ENCODE measurements at regions not wholly inside any gene's neighbourhood (a gene's known extent, or its start where the extent isn't known, plus 50 kb on each side); places are given as distances from the start of the nearest gene placed in this dataset.
"Not testable (repeated sequence)": the region's sequence is repeated elsewhere in the genome, so short reads cannot be mapped to it uniquely, and the experiment has no call there.

DNA sequence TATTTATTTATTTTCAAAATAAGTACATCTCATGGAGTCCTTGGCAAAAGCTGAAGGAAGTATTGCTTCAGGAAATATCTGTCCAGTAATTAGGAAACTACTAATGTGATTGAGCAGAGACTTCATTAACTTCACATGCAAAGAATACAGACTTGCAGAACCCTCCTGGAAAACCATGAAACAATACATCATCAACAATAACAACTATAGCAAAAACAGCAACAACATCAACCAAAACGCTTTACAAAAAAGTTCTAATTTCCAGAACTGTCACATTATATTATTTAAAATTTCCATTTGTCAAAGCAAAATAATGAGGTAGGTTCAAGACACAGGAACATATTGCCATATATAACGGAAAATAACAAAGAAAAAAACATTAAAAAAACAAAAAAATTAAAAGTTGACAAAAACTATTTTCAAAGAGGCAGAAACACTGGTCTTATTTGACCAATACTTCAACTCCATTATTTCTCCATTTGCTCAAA, 79.8 kb upstream of the TOP3B start:
- Mint-ChIP-seq H3K27ac (no peak overlapping the region), H3K36me3 (ENCODE audit: insufficient read depth in 2 of 2) (no peaks in the 10 kb centered on the region), H3K27me3 (ENCODE audit: low read depth) (peaks cover 21% of the 10 kb centered on the region), H3K9me3 (no peaks in the 10 kb centered on the region), H3K4me1 (ENCODE audit: low read depth) (peaks cover 8% of the 10 kb centered on the region), H3K4me3 (no peak overlapping the region)
- ATAC-seq (replicated peaks in 1 of 2), result no peak
- no peak for DNase-seq

DNA sequence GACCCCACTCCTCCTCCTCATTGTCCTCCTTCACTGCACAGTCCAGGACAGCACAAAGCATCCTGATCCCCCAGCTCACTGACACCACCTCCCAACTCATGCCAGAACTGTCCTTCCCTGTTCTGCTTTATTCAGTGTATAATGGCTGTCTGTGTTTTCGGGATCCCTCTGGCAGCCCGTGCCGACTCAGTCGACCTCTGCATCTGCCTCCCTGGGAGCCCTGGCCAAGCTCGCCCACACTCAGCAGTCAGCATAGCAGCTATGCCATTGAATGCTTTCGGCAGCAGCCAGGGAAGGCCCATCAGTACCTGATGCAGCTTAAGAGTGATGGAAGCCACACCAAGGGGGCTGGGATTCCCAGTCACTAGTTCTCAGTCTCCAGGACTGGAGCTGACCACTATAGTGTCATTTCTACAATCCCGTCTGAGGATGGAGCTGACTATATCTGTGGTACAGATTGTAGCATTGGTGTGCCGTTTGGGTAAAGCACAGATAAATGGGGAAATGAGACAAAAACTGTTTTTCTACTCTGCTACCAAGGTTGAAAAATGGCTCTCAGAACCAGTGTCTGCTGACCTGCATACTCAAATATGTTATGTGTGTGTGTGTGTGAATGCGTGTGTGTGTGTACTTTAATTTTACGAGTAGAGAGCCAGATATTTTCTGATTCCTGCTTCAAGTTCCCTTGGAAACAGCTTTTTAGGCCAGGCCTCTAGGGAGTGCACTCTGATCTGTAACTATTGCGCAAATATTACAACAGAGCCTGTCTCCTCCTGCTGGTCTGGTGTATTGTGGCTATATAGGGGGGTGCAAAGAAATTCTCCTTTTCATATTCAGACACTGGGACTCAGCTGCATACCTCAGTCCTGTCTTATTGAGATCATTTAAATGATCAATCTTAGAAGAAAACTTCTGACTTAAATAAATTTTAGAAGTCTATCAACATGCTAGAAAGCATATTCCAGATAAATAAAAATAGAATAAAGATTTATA, 78.8 kb upstream of the TOP3B start:
- no peak overlapping the region for H3K27ac Mint-ChIP-seq
- H3K4me3 Mint-ChIP-seq, result no peak overlapping the region
- DNase-seq (no peak), ATAC-seq (replicated peaks in 1 of 2) (no peak)
- H3K36me3 Mint-ChIP-seq (ENCODE audit: insufficient read depth in 2 of 2), result no peaks in the 10 kb centered on the region
- H3K4me1 Mint-ChIP-seq (ENCODE audit: low read depth), result peaks cover 8% of the 10 kb centered on the region
- H3K27me3 Mint-ChIP-seq (ENCODE audit: low read depth), result peaks cover 22% of the 10 kb centered on the region
- no peaks in the 10 kb centered on the region for H3K9me3 Mint-ChIP-seq

DNA sequence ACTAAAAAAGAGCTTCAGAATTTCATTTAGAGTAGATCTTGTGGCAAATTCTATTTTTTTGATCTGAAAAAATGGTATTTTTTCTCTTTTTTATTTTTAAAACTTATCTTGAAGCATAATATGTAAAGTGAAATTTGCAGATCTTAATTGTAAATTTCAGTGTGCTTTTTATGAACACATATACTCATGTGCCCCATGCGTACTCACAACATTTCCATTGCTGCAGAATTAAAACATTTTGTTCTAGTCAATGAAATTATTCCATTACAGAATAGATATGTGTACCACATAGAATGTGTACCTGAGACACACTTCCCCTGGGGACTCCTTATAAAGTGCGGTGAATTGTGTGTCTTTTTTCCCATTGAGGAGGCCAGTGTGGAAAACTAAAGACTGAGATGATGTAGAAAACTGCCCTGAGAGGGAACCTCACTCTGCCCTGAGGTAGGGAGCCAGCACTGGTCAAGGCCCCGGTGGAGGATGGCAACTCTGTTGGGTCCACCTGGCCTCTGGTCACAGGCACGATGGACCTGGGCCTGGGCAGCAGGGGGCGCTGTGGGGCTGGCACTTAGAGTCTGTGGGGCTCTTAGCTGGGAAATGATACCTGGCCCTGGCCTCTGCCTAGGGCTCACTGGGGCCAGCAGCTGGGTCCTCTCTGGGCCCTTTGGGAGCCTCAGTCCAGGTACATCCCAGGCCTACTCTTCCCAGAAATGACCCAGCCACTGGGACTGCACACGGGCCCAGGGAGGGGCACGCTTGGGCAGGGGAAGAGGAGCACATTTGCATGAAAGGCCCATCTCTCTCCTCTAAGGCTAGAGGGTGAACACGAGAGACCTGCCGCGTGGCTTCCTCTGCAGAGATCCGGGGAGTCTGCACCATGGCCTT, 77.9 kb upstream of the TOP3B start:
- Mint-ChIP-seq H3K36me3 (ENCODE audit: insufficient read depth in 2 of 2) (no peaks in the 10 kb centered on the region), H3K4me1 (ENCODE audit: low read depth) (peaks cover 8% of the 10 kb centered on the region), H3K27ac (no peak overlapping the region), H3K27me3 (ENCODE audit: low read depth) (peaks cover 28% of the 10 kb centered on the region), H3K4me3 (no peak overlapping the region), H3K9me3 (no peaks in the 10 kb centered on the region)
- ATAC-seq (replicated peaks in 1 of 2), result peak; percentile 80 to 81
- DNase-seq, result peak; percentile 76 to 85

DNA sequence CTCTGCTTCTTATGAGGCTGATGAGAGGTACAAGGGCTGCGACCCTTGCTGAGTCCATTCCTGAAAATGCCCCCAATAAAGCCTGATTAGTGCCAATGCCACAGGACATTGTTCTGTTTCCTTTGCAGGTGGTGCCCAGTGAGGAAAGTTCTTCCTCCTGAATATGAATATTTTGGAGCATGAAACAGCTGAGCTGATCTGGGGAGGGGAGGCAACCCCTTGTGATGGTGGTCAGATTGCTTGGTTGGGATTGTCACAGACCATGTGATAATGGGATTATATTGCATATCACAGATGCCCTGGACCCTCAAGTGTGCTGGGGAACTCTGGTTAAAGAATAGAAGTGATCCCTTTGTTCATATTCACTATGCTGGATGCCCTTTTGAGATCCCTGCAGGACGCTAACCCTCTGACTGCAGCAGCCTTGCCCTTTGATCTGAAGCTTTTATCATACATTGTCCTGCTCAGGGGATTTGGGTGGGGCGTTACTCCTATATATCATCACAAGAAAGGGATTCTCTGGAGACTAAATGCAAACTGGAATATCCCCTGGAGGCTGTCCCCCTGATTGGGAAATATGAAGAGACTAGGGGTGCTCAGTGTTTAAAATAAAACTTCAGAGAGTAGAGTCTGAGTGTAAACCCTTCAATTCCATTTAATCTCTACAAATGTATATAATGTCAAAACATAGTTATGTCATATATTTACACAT, 76.9 kb upstream of the TOP3B start:
- DNase-seq, result no peak
- H3K36me3 Mint-ChIP-seq (ENCODE audit: insufficient read depth in 2 of 2), result no peaks in the 10 kb centered on the region
- H3K9me3 Mint-ChIP-seq, result no peaks in the 10 kb centered on the region
- no peak for ATAC-seq (replicated peaks in 1 of 2)
- no peak overlapping the region for H3K27ac Mint-ChIP-seq
- H3K4me3 Mint-ChIP-seq, result no peak overlapping the region
- peaks cover 27% of the 10 kb centered on the region for H3K27me3 Mint-ChIP-seq (ENCODE audit: low read depth)
- H3K4me1 Mint-ChIP-seq (ENCODE audit: low read depth), result peaks cover 8% of the 10 kb centered on the region

DNA sequence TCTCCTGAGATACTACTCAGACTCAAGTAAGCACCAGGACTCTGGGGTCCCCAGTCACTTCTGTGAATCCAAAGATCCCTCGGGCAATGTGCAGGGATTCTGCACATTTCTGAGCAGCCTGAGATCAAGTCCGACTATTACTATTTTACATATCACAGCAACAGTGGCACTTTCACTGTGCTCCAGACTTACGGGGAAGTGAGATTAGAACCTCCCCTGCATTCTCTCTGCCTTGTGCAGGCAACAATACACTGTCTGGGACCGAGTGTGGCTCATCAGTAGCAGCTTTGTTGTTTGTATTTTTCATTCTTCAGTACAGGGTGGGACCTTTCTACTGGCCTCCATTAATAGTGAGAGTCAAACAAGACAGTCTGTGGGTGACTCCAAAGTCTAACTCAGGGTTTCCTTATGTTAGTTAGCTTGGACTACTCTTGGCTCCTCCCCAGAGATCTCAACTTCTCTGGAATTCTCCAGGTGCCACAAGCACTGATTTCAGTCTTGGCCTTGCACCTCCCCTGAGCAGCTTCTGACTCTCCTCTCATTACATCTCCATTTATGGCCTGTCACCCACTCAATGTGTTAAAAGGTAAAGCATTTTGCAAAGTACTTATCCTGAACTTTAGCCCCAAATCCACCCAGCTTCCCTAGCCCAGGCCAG, 76.2 kb upstream of the TOP3B start:
- Mint-ChIP-seq H3K27ac (no peak overlapping the region), H3K4me3 (no peak overlapping the region), H3K4me1 (ENCODE audit: low read depth) (peaks cover 8% of the 10 kb centered on the region), H3K36me3 (ENCODE audit: insufficient read depth in 2 of 2) (no peaks in the 10 kb centered on the region), H3K27me3 (ENCODE audit: low read depth) (peaks cover 34% of the 10 kb centered on the region), H3K9me3 (no peaks in the 10 kb centered on the region)
- DNase-seq (no peak), ATAC-seq (replicated peaks in 1 of 2) (no peak)

DNA sequence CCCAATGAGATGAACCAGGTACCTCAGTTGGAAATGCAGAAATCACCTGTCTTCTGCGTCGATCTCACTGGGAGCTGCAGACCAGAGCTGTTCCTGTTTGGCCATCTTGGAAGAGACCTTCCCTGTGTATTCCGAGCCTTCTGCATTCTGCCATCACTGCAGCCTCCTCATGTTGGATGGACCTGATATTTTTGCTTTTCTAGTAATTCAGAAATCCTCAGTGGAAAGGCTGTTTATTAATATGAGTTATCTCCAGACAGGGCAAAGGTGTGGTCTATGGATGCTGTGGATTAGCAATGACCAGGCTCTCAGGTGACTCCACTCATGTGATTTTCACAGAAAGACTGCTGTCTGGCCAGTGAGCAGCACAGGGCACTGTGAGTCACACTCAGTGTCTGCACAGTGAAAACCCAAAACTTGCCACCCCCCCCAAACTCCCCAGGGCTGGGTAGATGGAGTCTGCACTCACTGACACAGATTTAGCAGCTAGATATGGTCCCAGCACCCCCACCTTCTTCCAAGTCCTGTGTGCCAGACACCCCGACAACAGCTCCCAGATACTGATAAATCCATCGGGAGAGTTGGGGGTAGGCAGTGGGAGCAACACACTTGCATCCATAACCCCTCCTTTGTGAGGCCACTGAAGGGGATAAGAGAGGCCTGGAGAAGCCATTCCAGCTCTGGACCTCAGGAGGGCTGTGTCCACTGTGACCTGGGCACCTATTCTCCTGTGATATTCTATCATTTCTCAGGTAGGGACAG, 75.2 kb upstream of the TOP3B start:
- no peak for ATAC-seq (replicated peaks in 1 of 2)
- H3K27me3 Mint-ChIP-seq (ENCODE audit: low read depth), result peaks cover 40% of the 10 kb centered on the region
- no peaks in the 10 kb centered on the region for H3K36me3 Mint-ChIP-seq (ENCODE audit: insufficient read depth in 2 of 2)
- H3K9me3 Mint-ChIP-seq, result no peaks in the 10 kb centered on the region
- H3K27ac Mint-ChIP-seq, result no peak overlapping the region
- DNase-seq, result no peak
- peaks cover under 1% of the 10 kb centered on the region for H3K4me1 Mint-ChIP-seq (ENCODE audit: low read depth)
- no peak overlapping the region for H3K4me3 Mint-ChIP-seq

DNA sequence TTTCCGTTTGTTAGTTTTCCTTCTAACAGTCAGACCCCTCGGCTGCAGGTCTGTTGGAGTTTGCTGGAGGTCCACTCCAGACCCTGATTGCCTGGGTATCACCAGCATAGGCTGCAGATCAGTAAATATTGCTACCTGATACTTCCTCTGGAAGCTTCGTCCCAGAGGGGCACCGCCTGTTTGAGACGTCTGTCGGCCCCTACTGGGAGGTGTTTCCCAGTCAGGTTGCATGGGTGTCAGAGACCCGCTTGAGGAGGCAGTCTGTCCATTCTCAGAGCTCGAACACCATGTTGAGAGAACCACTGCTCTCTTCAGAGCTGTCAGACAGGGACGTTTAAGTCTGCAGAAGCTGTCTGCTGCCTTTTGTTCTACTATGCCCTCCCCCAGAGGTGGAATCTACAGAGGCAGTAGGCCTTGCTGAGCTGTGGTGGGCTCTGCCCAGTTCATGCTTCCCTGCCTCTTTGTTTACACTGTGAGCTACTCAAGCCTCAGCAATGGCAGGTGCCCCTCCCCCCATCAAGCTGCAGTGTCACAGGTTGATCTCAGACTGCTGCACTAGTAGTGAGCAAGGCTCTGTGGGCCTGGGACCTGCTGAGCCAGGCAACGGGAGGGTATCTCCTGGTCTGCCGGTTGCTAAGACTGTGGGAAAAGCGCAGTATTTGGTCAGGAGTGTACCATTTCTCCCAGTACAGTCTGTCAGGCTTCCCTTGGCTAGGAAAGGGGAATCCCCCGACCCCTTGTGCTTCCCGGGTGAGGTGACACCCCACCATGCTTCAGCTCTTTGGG, 74.4 kb upstream of the TOP3B start:
- not testable (repeated sequence) for H3K9me3 Mint-ChIP-seq; H3K4me3 Mint-ChIP-seq; H3K36me3 Mint-ChIP-seq (ENCODE audit: insufficient read depth in 2 of 2); DNase-seq; ATAC-seq (replicated peaks in 1 of 2); H3K4me1 Mint-ChIP-seq (ENCODE audit: low read depth); H3K27ac Mint-ChIP-seq
- peaks cover 48% of the 10 kb centered on the region for H3K27me3 Mint-ChIP-seq (ENCODE audit: low read depth)

DNA sequence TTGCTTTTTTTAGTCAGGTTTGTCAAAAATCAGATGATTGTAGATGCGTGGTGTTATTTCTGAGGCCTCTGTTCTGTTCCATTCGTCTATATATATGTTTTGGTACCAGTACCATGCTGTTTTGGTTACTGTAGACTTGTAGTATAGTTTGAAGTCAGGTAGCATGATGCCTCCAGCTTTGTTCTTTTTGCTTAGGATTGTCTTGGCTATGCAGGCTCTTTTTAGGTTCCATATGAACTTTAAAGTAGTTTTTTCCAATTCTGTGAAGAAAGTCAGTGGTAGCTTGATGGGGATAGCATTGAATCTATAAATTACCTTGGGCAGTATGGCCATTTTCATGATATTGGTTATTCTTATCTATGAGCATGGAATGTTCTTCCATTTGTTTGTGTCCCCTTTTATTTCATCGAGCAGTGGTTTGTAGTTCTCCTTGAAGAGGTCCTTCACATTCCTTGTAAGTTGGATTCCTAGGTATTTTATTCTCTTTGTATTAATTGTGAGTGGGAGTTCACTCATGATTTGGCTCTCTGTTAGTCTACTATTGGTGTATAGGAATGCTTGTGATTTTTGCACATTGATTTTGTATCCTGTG, 70.1 kb upstream of the TOP3B start:
- not testable (repeated sequence) for H3K9me3 Mint-ChIP-seq; H3K36me3 Mint-ChIP-seq (ENCODE audit: insufficient read depth in 2 of 2); H3K4me1 Mint-ChIP-seq (ENCODE audit: low read depth); DNase-seq; H3K27ac Mint-ChIP-seq; H3K4me3 Mint-ChIP-seq; ATAC-seq (replicated peaks in 1 of 2)
- peaks cover 40% of the 10 kb centered on the region for H3K27me3 Mint-ChIP-seq (ENCODE audit: low read depth)

DNA sequence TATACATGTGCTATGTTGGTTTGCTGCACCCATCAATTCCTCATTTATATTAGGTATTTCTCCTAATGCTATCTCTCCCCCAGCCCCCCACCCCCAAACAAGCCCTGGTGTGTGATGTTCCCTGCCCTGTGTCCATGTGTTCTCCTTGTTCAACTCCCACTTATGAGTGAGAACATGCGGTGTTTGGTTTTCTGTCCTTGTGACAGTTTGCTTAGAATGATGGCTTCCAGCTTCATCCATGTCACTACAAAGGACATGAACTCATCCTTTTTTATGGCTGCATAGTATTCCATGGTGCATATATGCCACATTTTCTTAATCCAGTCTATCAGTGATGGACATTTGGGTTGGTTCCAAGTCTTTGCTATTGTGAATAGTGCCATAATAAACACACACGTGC, 68.4 kb upstream of the TOP3B start:
- H3K27me3 Mint-ChIP-seq (ENCODE audit: low read depth), result peaks cover 48% of the 10 kb centered on the region
- not testable (repeated sequence) for H3K4me3 Mint-ChIP-seq; H3K27ac Mint-ChIP-seq; DNase-seq; H3K4me1 Mint-ChIP-seq (ENCODE audit: low read depth); ATAC-seq (replicated peaks in 1 of 2); H3K9me3 Mint-ChIP-seq; H3K36me3 Mint-ChIP-seq (ENCODE audit: insufficient read depth in 2 of 2)

DNA sequence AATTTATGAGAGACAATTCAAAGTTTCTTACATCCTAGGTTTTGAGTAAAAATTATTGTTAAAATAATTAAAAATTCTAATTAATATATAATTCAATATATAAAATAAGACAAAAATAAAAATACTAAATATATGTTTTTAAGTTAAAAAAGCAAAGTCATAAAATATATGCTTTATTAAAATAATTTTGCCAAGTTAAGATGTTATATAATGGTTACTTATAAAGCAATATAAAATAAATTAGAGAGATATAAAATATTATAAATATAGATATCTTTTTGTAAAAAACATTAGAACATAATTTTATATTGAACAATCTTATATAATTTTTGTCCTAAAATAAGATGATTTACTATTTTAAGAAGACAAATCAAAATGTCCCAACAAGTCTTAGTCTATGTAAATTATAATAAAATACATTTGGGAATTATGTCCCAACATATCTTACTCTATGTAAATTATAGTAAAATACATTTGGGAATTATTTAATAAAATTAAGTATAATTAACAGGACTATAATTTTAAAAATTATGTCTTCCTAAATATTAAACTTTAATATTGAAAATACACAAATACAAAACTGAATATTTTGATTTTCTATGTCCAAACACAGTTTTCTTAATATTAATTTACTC, 67.7 kb upstream of the TOP3B start:
- H3K4me1 Mint-ChIP-seq (ENCODE audit: low read depth), result no peaks in the 10 kb centered on the region
- H3K9me3 Mint-ChIP-seq, result no peaks in the 10 kb centered on the region
- no peak for ATAC-seq (replicated peaks in 1 of 2)
- no peaks in the 10 kb centered on the region for H3K36me3 Mint-ChIP-seq (ENCODE audit: insufficient read depth in 2 of 2)
- H3K4me3 Mint-ChIP-seq, result no peak overlapping the region
- no peak overlapping the region for H3K27ac Mint-ChIP-seq
- no peak for DNase-seq
- peaks cover 41% of the 10 kb centered on the region for H3K27me3 Mint-ChIP-seq (ENCODE audit: low read depth)

DNA sequence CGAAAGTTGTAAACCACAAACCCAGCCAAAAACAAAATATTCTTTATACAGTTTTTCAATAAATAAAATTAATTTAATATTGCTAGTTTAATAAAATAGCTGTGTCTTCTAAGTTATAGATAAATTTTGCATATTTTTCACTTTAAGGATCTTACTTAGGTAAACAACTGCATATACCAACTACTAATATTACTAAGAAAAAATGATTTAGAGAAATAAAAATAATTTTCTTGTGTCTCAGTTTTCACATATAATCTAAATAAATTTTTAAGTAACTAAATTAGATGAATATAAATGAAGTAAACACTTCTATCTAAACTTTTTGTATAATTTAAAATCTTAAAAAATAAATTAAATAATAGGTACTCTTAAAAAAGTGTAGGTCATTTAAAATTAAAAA, 67.1 kb upstream of the TOP3B start:
- no peaks in the 10 kb centered on the region for H3K36me3 Mint-ChIP-seq (ENCODE audit: insufficient read depth in 2 of 2)
- H3K27me3 Mint-ChIP-seq (ENCODE audit: low read depth), result peaks cover 36% of the 10 kb centered on the region
- DNase-seq, result no peak
- H3K4me1 Mint-ChIP-seq (ENCODE audit: low read depth), result no peaks in the 10 kb centered on the region
- H3K9me3 Mint-ChIP-seq, result no peaks in the 10 kb centered on the region
- no peak overlapping the region for H3K27ac Mint-ChIP-seq
- ATAC-seq (replicated peaks in 1 of 2), result no peak
- no peak overlapping the region for H3K4me3 Mint-ChIP-seq
